ENCODE measurements at regions not wholly inside any gene's neighbourhood (a gene's known extent, or its start where the extent isn't known, plus 50 kb on each side); places are given as distances from the start of the nearest gene placed in this dataset.
A peak's percentile ranks its signal among the peaks of the same experiment; 100 is the strongest.

GRCh38 chr16:72226136-72226535 lies 54.2 kb upstream of the PMFBP1 start:
- Histone ChIP-seq H3K4me1 (peaks cover 0 to 9% (median 0%) of the 10 kb centered on the region in 4 donors), H3K27ac (no peak overlapping the region), H3K36me3 (no peaks in the 10 kb centered on the region), H3K9me3 (no peaks in the 10 kb centered on the region), H3K27me3 (no peaks in the 10 kb centered on the region), H3K4me3 (no peak overlapping the region)
- DNase-seq = no peak
- no peak for ATAC-seq
- intact Hi-C loops (cut with DNase I) = no loop called here
- TF ChIP-seq POLR2A (IDR thresholded peaks at IDR 0.05) (no peak), CTCF (IDR thresholded peaks at IDR 0.05) (no peak)
- 64% methylated on average over 3 of the region's 3 CpGs for WGBS (ENCODE audit: insufficient coverage, low coverage, low lambda C conversion rate, missing lambda C conversion rate)

- H3K36me3 ChIP-seq = no peaks in the 10 kb centered on the region
- no peak for DNase-seq
- no peak for TF ChIP-seq POLR2A (IDR thresholded peaks at IDR 0.05)
- no peak for TF ChIP-seq CTCF (IDR thresholded peaks at IDR 0.05)
- no peak overlapping the region for H3K4me3 ChIP-seq
- peaks cover 0 to 9% (median 0%) of the 10 kb centered on the region in 4 donors for H3K4me1 ChIP-seq
- no peaks in the 10 kb centered on the region for H3K27me3 ChIP-seq
- intact Hi-C loops (cut with DNase I) = no loop called here
- peak; percentile 66 to 94 (median 77) for ATAC-seq
- H3K27ac ChIP-seq = no peak overlapping the region
- 21% methylated on average over 6 of the region's 6 CpGs for WGBS (ENCODE audit: insufficient coverage, low coverage, low lambda C conversion rate, missing lambda C conversion rate)
- no peaks in the 10 kb centered on the region for H3K9me3 ChIP-seq
Measured at GRCh38 chr16:72224260-72224768, 52.4 kb upstream of the PMFBP1 start.

- no peak for DNase-seq
- Histone ChIP-seq H3K4me1 (peaks cover 0 to 9% (median 0%) of the 10 kb centered on the region in 4 donors), H3K27ac (no peak overlapping the region), H3K27me3 (no peaks in the 10 kb centered on the region), H3K9me3 (no peaks in the 10 kb centered on the region), H3K36me3 (no peaks in the 10 kb centered on the region), H3K4me3 (no peak overlapping the region)
- no peak for ATAC-seq
- intact Hi-C loops (cut with DNase I) = no loop called here
- TF ChIP-seq CTCF (IDR thresholded peaks at IDR 0.05) (no peak), POLR2A (IDR thresholded peaks at IDR 0.05) (no peak)
- 60% methylated on average over 1 of the region's 2 CpGs for WGBS (ENCODE audit: insufficient coverage, low coverage, low lambda C conversion rate, missing lambda C conversion rate)
Measured at GRCh38 chr16:72222503-72222902, 50.5 kb upstream of the PMFBP1 start.

Small RNA genes in the stretch of these regions (small RNA-seq; reads per million reads assigned to genes)
- gene RF00026 (0 reads per million in 2 experiments), gene RNU7-90P (0 reads per million in 2 experiments)

Data from right lobe of liver (tissue), 6 donors.